LoVo (cell line): ENCODE measurements at regions not wholly inside any gene's neighbourhood (a gene's known extent, or its start where the extent isn't known, plus 50 kb on each side); places are given as distances from the start of the nearest gene placed in this dataset.

Source experiments
- DNase-seq: peaks from one replicate; pipeline ENCODE4 v3.0.0-alpha.2; 2016; ENCODE audit warnings: low spot score

- no peak for DNase-seq
These were observed 698.9 kb downstream of the BCL11B start for GRCh38 chr14:98573082-98573481.

DNA sequence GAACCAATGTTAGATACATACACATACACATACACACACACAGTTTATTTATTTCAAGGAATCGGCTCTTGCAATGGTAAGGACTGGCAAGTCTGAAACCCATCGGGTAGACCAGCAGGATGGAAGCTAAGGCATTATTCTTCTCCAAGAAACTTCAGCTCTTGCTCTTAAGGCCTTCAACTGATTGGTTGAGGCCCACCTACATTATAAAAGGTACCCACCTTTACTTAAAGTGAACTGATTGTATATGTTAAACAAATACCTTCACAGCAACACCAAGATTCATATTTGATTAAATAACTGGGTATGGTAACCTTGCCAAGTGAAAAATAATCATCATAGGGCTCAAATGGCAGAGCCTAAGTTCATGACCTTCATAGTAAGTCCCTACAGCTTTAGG, 695.5 kb downstream of the BCL11B start:
- no peak for DNase-seq

DNA sequence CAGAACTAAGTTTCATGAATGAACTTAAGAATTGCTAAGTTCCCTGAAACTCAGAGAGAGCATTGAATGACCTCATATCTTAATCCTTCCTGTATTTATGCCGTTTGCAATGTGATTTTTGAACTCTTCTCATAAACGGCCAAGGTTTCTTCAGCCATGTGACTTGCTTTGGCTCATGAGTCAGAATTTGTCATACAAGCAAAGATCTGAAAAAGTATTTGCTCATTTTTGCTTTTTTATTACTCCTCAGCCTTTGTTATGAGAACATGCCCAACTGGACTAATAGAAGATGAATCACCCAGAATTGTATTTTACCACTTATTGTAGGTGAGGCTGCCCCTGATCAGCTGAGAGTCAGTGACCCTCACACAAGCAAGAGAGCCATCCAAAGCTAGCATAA, 693.8 kb downstream of the BCL11B start:
- no peak for DNase-seq

DNA sequence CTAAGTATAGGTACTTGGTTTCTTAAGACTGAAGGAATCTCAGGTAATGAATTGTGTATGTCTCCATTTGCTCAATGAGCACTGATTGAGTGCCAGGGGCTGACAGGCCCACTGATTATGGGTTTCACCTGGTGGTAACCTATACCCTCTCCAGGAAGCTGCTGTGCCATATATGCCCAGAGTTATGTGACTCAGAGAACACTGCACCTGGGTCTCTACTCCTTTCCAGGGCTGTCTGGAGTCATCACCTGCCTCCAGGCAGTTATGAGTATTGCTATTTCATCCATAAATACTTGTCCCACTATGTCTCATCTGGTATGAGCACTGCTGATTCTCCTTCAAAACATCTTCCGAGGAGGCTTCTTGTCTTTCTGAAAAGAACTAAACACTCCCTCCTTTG, 692.9 kb downstream of the BCL11B start:
- DNase-seq, result no peak

DNA sequence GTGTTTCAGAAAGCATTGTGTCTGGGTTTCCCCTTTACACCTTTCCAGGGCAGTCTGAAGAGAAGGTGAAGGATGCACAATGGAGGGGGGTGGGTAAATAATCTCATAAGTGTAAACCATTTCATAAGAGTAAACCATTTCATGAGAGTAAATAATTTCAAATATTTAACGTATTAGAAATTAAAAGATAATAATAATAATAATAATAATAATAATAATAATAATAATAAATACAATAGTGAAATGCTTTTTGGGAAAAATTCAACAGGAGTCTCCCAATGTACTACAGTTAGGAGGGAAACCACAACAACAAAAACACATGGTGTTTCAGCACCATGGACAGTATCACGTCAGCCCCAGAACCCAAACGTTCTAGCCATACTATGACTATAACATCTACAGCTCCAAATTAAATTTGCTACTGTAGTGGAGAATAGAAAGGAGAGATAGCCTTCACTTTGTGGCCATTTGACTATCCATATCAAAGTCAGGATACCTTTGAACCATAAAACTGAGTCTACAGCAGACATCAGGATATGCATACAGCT, 691.8 kb downstream of the BCL11B start:
- peak; percentile 1 for DNase-seq

- DNase-seq, result no peak
These were observed 689.7 kb downstream of the BCL11B start for GRCh38 chr14:98582276-98582675.

GRCh38 chr14:98591161-98591560, 680.8 kb downstream of the BCL11B start:
- DNase-seq, result no peak

- DNase-seq, result no peak
These were observed 679.3 kb downstream of the BCL11B start for GRCh38 chr14:98592611-98593170.

DNA sequence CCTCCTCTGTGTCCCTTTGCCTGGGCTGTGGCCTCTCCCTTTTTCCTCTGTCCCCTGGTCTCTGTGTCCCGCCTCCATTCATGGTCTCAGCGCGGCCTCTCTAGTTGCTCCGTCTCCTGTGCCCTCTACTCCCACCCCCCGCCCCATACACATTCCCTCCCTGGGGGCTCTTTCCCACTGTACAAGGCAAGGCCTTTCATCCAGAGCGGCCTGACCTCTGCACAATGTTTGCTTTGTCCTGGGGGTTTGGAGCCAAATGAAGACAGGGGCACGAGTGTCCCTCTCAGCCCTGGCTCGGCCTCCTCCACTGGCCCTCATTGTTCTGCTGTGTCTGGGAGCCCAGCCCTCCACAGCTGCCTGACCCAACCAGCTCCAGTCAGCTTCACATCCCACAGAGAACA, 678.6 kb downstream of the BCL11B start:
- no peak for DNase-seq

DNA sequence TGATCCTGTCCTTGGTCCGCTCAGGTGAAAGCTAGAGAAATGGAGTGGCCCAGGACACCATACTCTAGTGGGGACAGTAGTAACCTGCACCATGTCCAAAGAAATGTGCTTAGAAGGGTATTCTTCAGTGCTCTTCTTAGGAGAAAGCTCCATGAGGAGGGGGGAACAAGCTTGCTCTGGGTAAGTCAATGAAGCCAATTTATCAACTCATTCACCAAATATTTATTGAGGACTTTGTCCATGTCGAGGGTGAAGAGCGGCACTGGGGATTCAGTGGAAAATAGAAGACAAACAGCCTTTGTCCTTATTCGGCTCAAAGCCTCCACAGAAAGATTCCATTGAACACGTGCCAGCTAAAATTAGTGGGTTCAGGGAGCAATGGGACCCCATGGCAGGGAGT, 677.8 kb downstream of the BCL11B start:
- DNase-seq, result no peak

DNA sequence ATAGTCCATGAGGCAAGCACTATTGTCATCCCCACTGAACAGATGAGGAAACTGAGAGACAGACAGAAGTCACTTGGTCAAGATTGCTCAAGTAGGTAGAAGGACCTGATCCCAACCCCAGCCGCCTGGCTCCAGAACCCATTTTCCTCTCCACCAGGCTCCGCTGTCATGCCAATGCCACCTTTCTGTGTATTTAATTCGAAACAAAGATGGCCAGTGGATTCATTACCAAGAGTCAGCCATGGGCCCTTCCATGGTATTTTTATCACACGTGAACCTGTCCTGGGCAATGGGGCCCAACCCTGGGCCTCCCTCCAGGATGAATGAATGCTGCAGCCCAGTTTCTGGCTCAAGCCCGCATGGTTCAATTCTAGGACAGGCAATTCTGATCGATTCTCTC, 673.4 kb downstream of the BCL11B start:
- DNase-seq, result no peak

GRCh38 chr14:98599082-98599481, 672.9 kb downstream of the BCL11B start:
- DNase-seq, result no peak

- DNase-seq, result no peak
These were observed 669.0 kb downstream of the BCL11B start for GRCh38 chr14:98602983-98603382.

GRCh38 chr14:98605043-98605442, 667.0 kb downstream of the BCL11B start:
- DNase-seq, result no peak

GRCh38 chr14:98606041-98606640, 665.9 kb downstream of the BCL11B start:
- DNase-seq, result no peak

GRCh38 chr14:98606816-98607215, 665.2 kb downstream of the BCL11B start:
- DNase-seq, result no peak

DNA sequence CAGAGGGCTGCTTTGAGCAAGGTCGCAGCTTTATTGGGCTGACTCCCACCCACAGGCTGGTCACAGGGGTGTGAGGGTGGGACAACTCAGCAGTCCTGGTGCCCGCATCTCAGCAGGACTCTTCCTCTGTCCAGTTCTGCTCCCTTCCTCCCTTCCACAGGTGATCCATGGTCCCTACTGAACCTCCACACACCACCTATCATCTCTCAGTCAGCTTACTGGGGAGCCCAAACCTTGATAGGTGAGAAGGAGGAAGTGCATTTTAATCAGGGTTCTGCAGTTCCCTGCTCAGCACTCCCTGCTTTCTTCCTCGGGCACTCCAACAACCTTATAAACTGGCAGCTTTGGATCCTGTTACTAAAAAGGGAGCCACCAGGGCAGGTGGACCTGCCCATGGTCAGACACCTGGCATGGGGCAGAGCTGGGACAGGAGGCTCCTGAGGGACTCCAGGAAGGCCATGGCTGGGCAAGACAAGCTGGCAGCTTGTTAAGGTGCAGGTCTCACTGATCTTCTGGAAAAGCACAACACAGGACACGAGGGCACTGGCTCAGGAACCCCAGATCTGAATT, 664.6 kb downstream of the BCL11B start:
- no peak for DNase-seq

- DNase-seq, result no peak
These were observed 663.6 kb downstream of the BCL11B start for GRCh38 chr14:98608071-98609060.

DNA sequence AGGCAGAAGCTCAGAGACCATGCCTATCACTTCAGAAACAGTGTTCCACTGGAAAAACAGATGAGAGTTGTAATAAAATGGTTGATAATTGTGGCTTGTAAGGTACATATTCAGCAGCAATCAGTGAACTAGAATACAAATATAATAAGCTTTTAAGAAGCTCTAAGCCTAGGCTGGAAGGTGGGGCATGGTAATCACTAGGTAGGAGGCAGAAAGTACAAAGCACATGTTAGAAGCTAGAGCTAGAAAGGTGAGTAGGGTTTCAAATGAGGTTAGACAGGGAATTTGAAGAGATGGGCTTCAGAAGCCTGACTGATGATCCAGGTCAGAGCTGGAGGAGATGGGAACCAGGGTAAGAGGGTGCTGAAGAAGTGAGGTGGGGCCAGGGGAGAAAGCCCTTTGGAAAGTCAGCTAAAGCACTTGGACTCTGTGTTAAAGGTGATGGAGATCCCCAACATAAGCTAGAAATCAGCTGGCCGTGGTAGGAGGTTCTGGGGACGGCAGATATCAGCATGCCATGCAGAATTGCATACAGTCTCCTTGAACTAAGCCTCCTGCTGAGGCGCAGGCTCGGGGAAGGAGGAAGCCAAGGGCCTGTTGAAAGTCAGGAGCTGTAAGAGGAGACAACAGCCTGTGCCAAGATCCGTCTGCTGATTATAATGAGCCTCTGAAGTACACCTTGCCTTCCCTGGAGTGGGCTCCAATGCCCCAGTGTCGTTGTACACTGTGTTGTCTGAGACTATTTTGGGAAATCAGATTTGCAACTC, 659.4 kb downstream of the BCL11B start:
- no peak for DNase-seq

GRCh38 chr14:98614741-98615140, 657.3 kb downstream of the BCL11B start:
- DNase-seq, result no peak

GRCh38 chr14:98622208-98623051, 649.6 kb downstream of the BCL11B start:
- no peak for DNase-seq
